SK-N-MC (cell line): ENCODE measurements at regions not wholly inside any gene's neighbourhood (a gene's known extent, or its start where the extent isn't known, plus 50 kb on each side); places are given as distances from the start of the nearest gene placed in this dataset.
"Not testable (repeated sequence)": the region's sequence is repeated elsewhere in the genome, so short reads cannot be mapped to it uniquely, and the experiment has no call there.

Experiments
- EZH2 ChIP-seq: fragments of 200-600 bp; sonication (generic); IDR thresholded peaks from one replicate; pipeline ENCODE4 v1.6.1; 2017; ENCODE audit warnings: antibody characterized with exemption
- FOXP2 ChIP-seq: optimal IDR thresholded peaks from 2 replicates; pipeline ENCODE3; 2011; ENCODE audit warnings: mild to moderate bottlenecking, moderate library complexity; ENCODE audit not compliant: insufficient read depth; ENCODE audit errors: extremely low read length, control extremely low read depth
- POLR2AphosphoS5 ChIP-seq: IDR thresholded peaks from 2 replicates; pipeline ENCODE4 v1.6.1; 2012; ENCODE audit warnings: mild to moderate bottlenecking, low read depth, low read length, borderline replicate concordance

DNA sequence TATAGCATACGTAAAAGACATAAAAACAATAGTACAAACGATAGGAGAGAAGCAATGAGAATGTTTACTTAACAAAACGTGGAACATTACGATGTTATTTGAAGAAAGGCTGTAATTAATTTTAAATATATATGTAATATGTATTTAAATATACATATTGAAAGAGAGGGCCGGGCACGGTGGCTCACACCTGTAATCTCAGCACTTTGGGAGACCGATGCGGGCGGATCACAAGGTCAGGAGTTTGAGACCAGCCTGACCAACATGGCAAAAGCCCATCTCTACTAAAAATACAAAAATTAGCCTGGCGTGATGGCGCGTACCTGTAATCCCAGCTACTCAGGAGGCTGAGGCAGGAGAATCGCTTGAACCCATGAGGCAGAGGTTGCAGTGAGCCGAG, 605.3 kb downstream of the PYDC2 start:
- not testable (repeated sequence) for TF ChIP-seq EZH2, POLR2AphosphoS5, FOXP2
